Heart right ventricle (tissue), 16 donors: ENCODE measurements at regions not wholly inside any gene's neighbourhood (a gene's known extent, or its start where the extent isn't known, plus 50 kb on each side); places are given as distances from the start of the nearest gene placed in this dataset.
A peak's percentile ranks its signal among the peaks of the same experiment; 100 is the strongest.

Experiments used
- ATAC-seq, 8 donors: fragments of 200-7000 bp; cut with Tn5 transposase; one replicate each; pipeline ENCODE4 v1.9.1; 2020; ENCODE audit warnings: mild to moderate bottlenecking in 8 of 8, moderate library complexity in 8 of 8, moderate number of reproducible peaks in 1 of 8
- DNase-seq, 2 donors: peaks; one replicate each; pipeline ENCODE4 v3.0.0-alpha.2; 2020
- H3K27ac ChIP-seq, 10 donors: fragments of 200-600 bp; sonication (generic) in 2 of 10; one replicate each; pipeline versions ENCODE4 v1.5.0 to v1.8.0; 2020 to 2022; ENCODE audit warnings: mild to moderate bottlenecking in 3 of 10
- H3K27me3 ChIP-seq, 7 donors: fragments of 200-600 bp; one replicate each; pipeline ENCODE4 v1.8.0; 2021 to 2022; ENCODE audit warnings: mild to moderate bottlenecking in 2 of 7
- H3K36me3 ChIP-seq, 9 donors: fragments of 200-600 bp; sonication (generic) in 1 of 9; one replicate each; pipeline versions ENCODE4 v1.5.0 to v1.8.0; 2020 to 2022; ENCODE audit warnings: mild to moderate bottlenecking in 2 of 9
- H3K4me1 ChIP-seq, 9 donors: fragments of 200-600 bp; sonication (generic) in 1 of 9; one replicate each; pipeline versions ENCODE4 v1.5.0 to v1.8.0; 2020 to 2022; ENCODE audit warnings: mild to moderate bottlenecking in 4 of 9
- H3K4me3 ChIP-seq, 10 donors: fragments of 200-600 bp; sonication (generic) in 2 of 10; one replicate each; pipeline versions ENCODE4 v1.5.0 to v1.8.0; 2020 to 2022; ENCODE audit warnings: mild to moderate bottlenecking in 7 of 10, moderate library complexity in 2 of 10
- H3K9me3 ChIP-seq, 11 donors: fragments of 200-600 bp in 10 of 11; sonication (generic) in 2 of 11; one replicate each; pipeline versions ENCODE4 v1.5.0 to v1.8.0; 2013 to 2022; ENCODE audit warnings: mild to moderate bottlenecking in 2 of 11, control low read depth in 1 of 11, moderate library complexity in 1 of 11
- CTCF ChIP-seq, 9 donors: fragments of 200-600 bp; sonication (generic) in 2 of 9; IDR thresholded peaks; one replicate each; pipeline versions ENCODE4 v1.5.0 to v1.8.0; 2021 to 2022; ENCODE audit warnings: antibody characterized with exemption in 9 of 9, mild to moderate bottlenecking in 5 of 9, moderate library complexity in 1 of 9
- WGBS, 2 donors: extraction: QIAGEN DNeasy Blood & Tissue Kit; methylation state at CpG; one replicate each; pipeline ENCODE4 v1.1.7; 2013; ENCODE audit warnings: inconsistent platforms in 1 of 2; 5-methylcytosine and 5-hydroxymethylcytosine counted together
- intact Hi-C, 10 donors: fragments of 100-400 bp; cut with DNase I; formaldehyde crosslinking; loops; one replicate each; pipeline versions ENCODE4 v1.11.1 to v1.14.2; 2022
- donor health status: Arrhythmogenic right ventricular cardiomyopathy.
- donor health status: ischemic (EF 13 %, LVEDD 7.1; RV severe dilation, severe dysfunction).
- donor health status: healthy with polysubstance abuse.
- donor health status: DM: no; HTN: yes; CAD: no.
- donor health status: DM: no; HTN: no; CAD: no.
- donor health status: ischemic (EF 25% LVEDD 6.9; RV normal size, moderate dysfunction).
- donor health status: ischemic (EF 25% LVEDD 5.7; RV mildly dilated, moderate dysfunction).
- donor health status: healthy.
- donor health status: DM: yes; HTN: yes; CAD: no.
- donor health status: Ischemic cardiomyopathy.
- donor health status: ischemic (EF 35%, LVEDD 5.7; RV mildly dilated, moderate dysfunction).
- donor health status: nonischemic (EF 11% LVEDD 7.7; RV severe dilation, severe dysfunction).
- donor health status: DM: yes; HTN: yes; CAD: no.
- donor health status: PGD.
- donor health status: ischemic (EF 29% LVEDD 5.4; RV normal size, mild dysfunction).
- donor health status: nonischemic (EF 23%, LVEDD 6.1; RV moderate dilation, normal function).

- Histone ChIP-seq H3K36me3 (peaks cover 0 to 30% (median 25%) of the 10 kb centered on the region in 9 donors), H3K27me3 (peaks cover 0 to 46% (median 0%) of the 10 kb centered on the region in 7 donors), H3K27ac (peak overlapping the region; percentile 90 to 98 (median 96)), H3K4me3 (peak overlapping the region; percentile 60 to 93 (median 89)), H3K9me3 (no peaks in the 10 kb centered on the region), H3K4me1 (peaks cover 1 to 53% (median 33%) of the 10 kb centered on the region in 9 donors)
- DNase-seq (peak; percentile 21 to 31), ATAC-seq (peak in 6 of 8 donors; percentile 4 to 40 (median 32))
- no peak for TF ChIP-seq CTCF (IDR thresholded peaks at IDR 0.05)
- 5 to 10% methylated on average over 36 of the region's 36 CpGs for whole genome bisulfite sequencing, 2 donors
- intact Hi-C loops, result loop anchor here in 6 of 10 donors (2.0 to 10.0 kb wide), 7 partner anchors 32 to 135 kb away; partner anchors contain the start of gene OGFRL1 (in 2 of the 6)
Measured at GRCh38 chr6:71419217-71420094, 130.8 kb downstream of the OGFRL1 start.

GRCh38 chr6:71420095-71420692 lies 131.6 kb downstream of the OGFRL1 start:
- Histone ChIP-seq H3K4me3 (peak overlapping the region; percentile 60 to 93 (median 89)), H3K4me1 (peaks cover 0 to 45% (median 28%) of the 10 kb centered on the region in 9 donors), H3K27me3 (peaks cover 0 to 46% (median 0%) of the 10 kb centered on the region in 7 donors), H3K9me3 (no peaks in the 10 kb centered on the region), H3K27ac (peak overlapping the region; percentile 90 to 98 (median 96)), H3K36me3 (peaks cover 0 to 22% (median 19%) of the 10 kb centered on the region in 9 donors)
- 0 to 1% methylated on average over 80 to 90 of the region's 91 CpGs for WGBS, 2 donors
- ATAC-seq (peak; percentile 45 to 83 (median 71)), DNase-seq (peak; percentile 66 to 77)
- TF ChIP-seq CTCF (IDR thresholded peaks at IDR 0.05), result peak; percentile 20 to 65 (median 47)
- intact Hi-C loops, result loop anchor here in 5 of 10 donors (2.0 to 10.0 kb wide), 7 partner anchors 33 to 135 kb away; partner anchors contain the start of gene OGFRL1 (in 1 of the 5)

GRCh38 chr6:71420693-71421328 lies 132.2 kb downstream of the OGFRL1 start:
- intact Hi-C loops, result loop anchor here in 5 of 10 donors (2.0 to 10.0 kb wide), 7 partner anchors 34 to 136 kb away; partner anchors contain the start of gene OGFRL1 (in 1 of the 5)
- peak in 2 of 9 donors; percentile 18 to 20 for TF ChIP-seq CTCF (IDR thresholded peaks at IDR 0.05)
- Histone ChIP-seq H3K27me3 (peaks cover 0 to 46% (median 0%) of the 10 kb centered on the region in 7 donors), H3K36me3 (peaks cover 0 to 16% (median 13%) of the 10 kb centered on the region in 9 donors), H3K9me3 (no peaks in the 10 kb centered on the region), H3K4me1 (peaks cover 0 to 39% (median 22%) of the 10 kb centered on the region in 9 donors), H3K27ac (peak overlapping the region; percentile 90 to 98 (median 96)), H3K4me3 (peak overlapping the region; percentile 60 to 93 (median 89))
- peak; percentile 98 to 99 (median 99) for ATAC-seq
- 3 to 4% methylated on average over 46 of the region's 46 CpGs for WGBS, 2 donors
- peak; percentile 95 to 98 for DNase-seq
